Suprapubic skin (tissue), 3 donors: ENCODE measurements at regions not wholly inside any gene's neighbourhood (a gene's known extent, or its start where the extent isn't known, plus 50 kb on each side); places are given as distances from the start of the nearest gene placed in this dataset.

Experiments
- CTCF ChIP-seq, 2 donors: fragments of 200-600 bp in 1 of 2; fragments of 450-650 bp in 1 of 2; sonication (generic) in 1 of 2; IDR thresholded peaks; one replicate each; pipeline ENCODE4 v1.5.1; 2016 to 2019; ENCODE audit warnings: antibody characterized with exemption in 2 of 2, mild to moderate bottlenecking in 1 of 2, moderate library complexity in 1 of 2
- EP300 ChIP-seq: sonication (generic); formaldehyde crosslinking; IDR thresholded peaks from one replicate; pipeline ENCODE4 v1.6.1; 2017; ENCODE audit warnings: antibody characterized with exemption

DNA sequence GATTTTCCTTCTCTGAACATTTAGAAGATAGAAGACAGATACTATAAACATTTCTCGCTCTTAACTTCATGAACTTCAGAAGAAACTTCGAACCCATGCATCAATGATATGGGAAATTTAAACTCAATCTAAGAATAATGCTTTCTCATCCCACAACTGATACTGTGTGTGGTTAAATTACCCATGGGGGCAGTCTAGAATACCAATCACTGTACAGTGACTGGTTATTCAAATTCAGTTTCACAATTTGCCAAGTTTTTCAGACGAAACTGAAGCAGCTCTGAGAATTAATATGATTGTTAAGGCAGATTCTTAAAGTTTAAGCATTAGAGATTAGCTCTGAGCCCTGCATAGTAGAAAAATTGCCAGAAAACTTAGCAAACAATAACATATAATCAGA lies 431.0 kb downstream of the SH3GL2 start:
- TF ChIP-seq CTCF (IDR thresholded peaks at IDR 0.05), result no peak
- TF ChIP-seq EP300, result no peak
